Body of pancreas (tissue), 4 donors: ENCODE measurements at regions not wholly inside any gene's neighbourhood (a gene's known extent, or its start where the extent isn't known, plus 50 kb on each side); places are given as distances from the start of the nearest gene placed in this dataset.

Experiments
- CTCF ChIP-seq, 7 experiments: fragments of 450-650 bp in 4 of 7; fragments of 200-600 bp in 3 of 7; sonication (generic) in 3 of 7; IDR thresholded peaks; one replicate each; pipeline ENCODE4 v1.5.1; 2016 to 2019; ENCODE audit warnings: antibody characterized with exemption in 7 of 7
- POLR2A ChIP-seq, 3 donors: fragments of 450-650 bp; IDR thresholded peaks; one replicate each; pipeline ENCODE4 v1.6.1; 2016; ENCODE audit warnings: antibody characterized with exemption in 3 of 3, mild to moderate bottlenecking in 2 of 3

- no peak for TF ChIP-seq CTCF (IDR thresholded peaks at IDR 0.05)
- TF ChIP-seq POLR2A (IDR thresholded peaks at IDR 0.05), result no peak
Observed at GRCh38 chr3:1477669-1478068, 384.8 kb downstream of the CNTN6 start.
